ENCODE measurements at regions not wholly inside any gene's neighbourhood (a gene's known extent, or its start where the extent isn't known, plus 50 kb on each side); places are given as distances from the start of the nearest gene placed in this dataset.
"Not testable (repeated sequence)": the region's sequence is repeated elsewhere in the genome, so short reads cannot be mapped to it uniquely, and the experiment has no call there.

- Histone ChIP-seq H3F3A (ENCODE audit: insufficient read depth, low read length) (no peaks in the 10 kb centered on the region), H3K27ac (ENCODE audit: low read length) (no peak overlapping the region), H4K20me1 (ENCODE audit: insufficient read depth, low read length) (no peaks in the 10 kb centered on the region), H3K27me3 (replicated peaks; ENCODE audit: insufficient read depth, low read length) (no peaks in the 10 kb centered on the region), H3K4me1 (ENCODE audit: low read length) (no peaks in the 10 kb centered on the region), H3K36me3 (replicated peaks; ENCODE audit: insufficient read depth, low read length) (no peaks in the 10 kb centered on the region), H3K9me2 (replicated peaks; ENCODE audit: insufficient read depth, low read length) (no peaks in the 10 kb centered on the region), H3K4me2 (ENCODE audit: low read depth, low read length) (no peak overlapping the region), H3K4me3 (ENCODE audit: low read length) (no peak overlapping the region), H3K79me2 (ENCODE audit: low read length) (no peaks in the 10 kb centered on the region), H2AFZ (ENCODE audit: low read length) (no peak overlapping the region), H3K9ac (ENCODE audit: low read length) (no peak overlapping the region), H3K9me3 (replicated peaks; ENCODE audit: insufficient read depth, low read length) (no peaks in the 10 kb centered on the region)
- no peak for DNase-seq
- TF ChIP-seq EZH2 (optimal IDR thresholded peaks at IDR 0.05; ENCODE audit: low read depth, low read length): no peak
- no peak for TF ChIP-seq EZH2phosphoT487 (IDR thresholded peaks at IDR 0.05; ENCODE audit: low read length)
- no peak for TF ChIP-seq CTCF (IDR thresholded peaks at IDR 0.05; ENCODE audit: low read length)
Measured at GRCh38 chr5:127170918-127171600, 97.8 kb upstream of the C5orf63 start.

GRCh38 chr5:127176769-127177168, 103.5 kb upstream of the C5orf63 start:
- no peaks in the 10 kb centered on the region for H3K79me2 ChIP-seq (ENCODE audit: low read length)
- no peak overlapping the region for H3K4me3 ChIP-seq (ENCODE audit: low read length)
- no peak for DNase-seq

GRCh38 chr5:127182631-127183030, 108.0 kb upstream of the MEGF10 start:
- not testable (repeated sequence) for H3K4me2 ChIP-seq (ENCODE audit: low read depth, low read length); H3K36me3 ChIP-seq (replicated peaks; ENCODE audit: insufficient read depth, low read length); H3K4me3 ChIP-seq (ENCODE audit: low read length); H3K27me3 ChIP-seq (replicated peaks; ENCODE audit: insufficient read depth, low read length); H3K9me3 ChIP-seq (replicated peaks; ENCODE audit: insufficient read depth, low read length); H3F3A ChIP-seq (ENCODE audit: insufficient read depth, low read length); H2AFZ ChIP-seq (ENCODE audit: low read length); H4K20me1 ChIP-seq (ENCODE audit: insufficient read depth, low read length); H3K9me2 ChIP-seq (replicated peaks; ENCODE audit: insufficient read depth, low read length); H3K9ac ChIP-seq (ENCODE audit: low read length); H3K79me2 ChIP-seq (ENCODE audit: low read length); H3K4me1 ChIP-seq (ENCODE audit: low read length); DNase-seq; H3K27ac ChIP-seq (ENCODE audit: low read length)

More at GRCh38 chr5:127176769-127177168, 103.5 kb upstream of the C5orf63 start:
- Histone ChIP-seq H4K20me1 (ENCODE audit: insufficient read depth, low read length) (no peaks in the 10 kb centered on the region), H3K9me3 (replicated peaks; ENCODE audit: insufficient read depth, low read length) (no peaks in the 10 kb centered on the region), H3F3A (ENCODE audit: insufficient read depth, low read length) (no peaks in the 10 kb centered on the region), H3K27ac (ENCODE audit: low read length) (no peak overlapping the region), H2AFZ (ENCODE audit: low read length) (no peak overlapping the region), H3K4me1 (ENCODE audit: low read length) (no peaks in the 10 kb centered on the region), H3K27me3 (replicated peaks; ENCODE audit: insufficient read depth, low read length) (no peaks in the 10 kb centered on the region), H3K9ac (ENCODE audit: low read length) (no peak overlapping the region), H3K4me2 (ENCODE audit: low read depth, low read length) (no peak overlapping the region), H3K9me2 (replicated peaks; ENCODE audit: insufficient read depth, low read length) (no peaks in the 10 kb centered on the region), H3K36me3 (replicated peaks; ENCODE audit: insufficient read depth, low read length) (no peaks in the 10 kb centered on the region)
- TF ChIP-seq CTCF (IDR thresholded peaks at IDR 0.05; ENCODE audit: low read length): no peak
- TF ChIP-seq EZH2 (optimal IDR thresholded peaks at IDR 0.05; ENCODE audit: low read depth, low read length): no peak
- TF ChIP-seq EZH2phosphoT487 (IDR thresholded peaks at IDR 0.05; ENCODE audit: low read length): no peak

- no peaks in the 10 kb centered on the region for H3F3A ChIP-seq (ENCODE audit: insufficient read depth, low read length)
- DNase-seq: no peak
- H3K79me2 ChIP-seq (ENCODE audit: low read length): no peaks in the 10 kb centered on the region
- no peaks in the 10 kb centered on the region for H3K9me3 ChIP-seq (replicated peaks; ENCODE audit: insufficient read depth, low read length)
- no peak overlapping the region for H3K4me3 ChIP-seq (ENCODE audit: low read length)
- H3K36me3 ChIP-seq (replicated peaks; ENCODE audit: insufficient read depth, low read length): no peaks in the 10 kb centered on the region
- TF ChIP-seq CTCF (IDR thresholded peaks at IDR 0.05; ENCODE audit: low read length) (no peak), EZH2phosphoT487 (IDR thresholded peaks at IDR 0.05; ENCODE audit: low read length) (no peak), EZH2 (optimal IDR thresholded peaks at IDR 0.05; ENCODE audit: low read depth, low read length) (no peak)
- H2AFZ ChIP-seq (ENCODE audit: low read length): no peak overlapping the region
- H3K9ac ChIP-seq (ENCODE audit: low read length): no peak overlapping the region
- no peak overlapping the region for H3K27ac ChIP-seq (ENCODE audit: low read length)
- no peaks in the 10 kb centered on the region for H3K27me3 ChIP-seq (replicated peaks; ENCODE audit: insufficient read depth, low read length)
- H4K20me1 ChIP-seq (ENCODE audit: insufficient read depth, low read length): no peaks in the 10 kb centered on the region
- H3K9me2 ChIP-seq (replicated peaks; ENCODE audit: insufficient read depth, low read length): no peaks in the 10 kb centered on the region
- no peak overlapping the region for H3K4me2 ChIP-seq (ENCODE audit: low read depth, low read length)
- H3K4me1 ChIP-seq (ENCODE audit: low read length): no peaks in the 10 kb centered on the region
Measured at GRCh38 chr5:127183332-127183731, 107.3 kb upstream of the MEGF10 start.

Data from MM.1S (cell line).